Astrocyte of the cerebellum (primary cell): ENCODE measurements at regions not wholly inside any gene's neighbourhood (a gene's known extent, or its start where the extent isn't known, plus 50 kb on each side); places are given as distances from the start of the nearest gene placed in this dataset.

Source experiments
- DNase-seq: peaks from one replicate; pipeline ENCODE4 v3.0.0-alpha.2; 2011; ENCODE audit warnings: low read depth
- H3K4me3 ChIP-seq: 2 replicates; pipeline ENCODE4 v1.5.1; 2011; ENCODE audit warnings: mild to moderate bottlenecking, low read depth, low read length, moderate library complexity
- in situ Hi-C: cut with HindIII; loops from 2 replicates; pipeline ENCODE4 v1.10.0; 2017; ENCODE audit warnings: low sequenced_read_pairs
- TF ChIP-seq, protein P1 (sequence below): IDR thresholded peaks from 2 replicates; pipeline ENCODE4 v1.5.1; 2012; ENCODE audit warnings: low read length, low read depth, moderate library complexity, mild to moderate bottlenecking; ENCODE audit errors: missing control alignments

DNA sequence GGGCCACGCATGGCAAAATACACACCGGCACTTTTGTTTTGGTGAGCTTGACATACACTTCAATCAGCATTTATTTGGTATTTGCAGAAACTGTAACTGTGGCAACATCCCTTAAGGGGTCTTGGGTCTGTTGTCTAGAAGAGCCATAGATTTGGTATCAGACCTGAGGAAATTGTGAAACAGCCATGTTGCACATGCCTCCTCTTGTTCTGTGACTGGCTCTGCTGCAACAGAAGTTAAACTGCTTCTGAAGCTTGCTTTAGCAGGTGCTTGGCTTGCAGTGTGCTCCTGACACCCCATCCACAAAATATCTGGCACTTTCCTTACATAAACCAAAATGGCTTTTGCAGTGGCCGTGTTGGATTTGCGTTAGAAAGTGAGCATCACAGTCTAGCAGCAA lies 247.3 kb downstream of the GATA3 start:
- TF ChIP-seq, protein P1, sequence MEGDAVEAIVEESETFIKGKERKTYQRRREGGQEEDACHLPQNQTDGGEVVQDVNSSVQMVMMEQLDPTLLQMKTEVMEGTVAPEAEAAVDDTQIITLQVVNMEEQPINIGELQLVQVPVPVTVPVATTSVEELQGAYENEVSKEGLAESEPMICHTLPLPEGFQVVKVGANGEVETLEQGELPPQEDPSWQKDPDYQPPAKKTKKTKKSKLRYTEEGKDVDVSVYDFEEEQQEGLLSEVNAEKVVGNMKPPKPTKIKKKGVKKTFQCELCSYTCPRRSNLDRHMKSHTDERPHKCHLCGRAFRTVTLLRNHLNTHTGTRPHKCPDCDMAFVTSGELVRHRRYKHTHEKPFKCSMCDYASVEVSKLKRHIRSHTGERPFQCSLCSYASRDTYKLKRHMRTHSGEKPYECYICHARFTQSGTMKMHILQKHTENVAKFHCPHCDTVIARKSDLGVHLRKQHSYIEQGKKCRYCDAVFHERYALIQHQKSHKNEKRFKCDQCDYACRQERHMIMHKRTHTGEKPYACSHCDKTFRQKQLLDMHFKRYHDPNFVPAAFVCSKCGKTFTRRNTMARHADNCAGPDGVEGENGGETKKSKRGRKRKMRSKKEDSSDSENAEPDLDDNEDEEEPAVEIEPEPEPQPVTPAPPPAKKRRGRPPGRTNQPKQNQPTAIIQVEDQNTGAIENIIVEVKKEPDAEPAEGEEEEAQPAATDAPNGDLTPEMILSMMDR: no peak
- no peak overlapping the region for H3K4me3 ChIP-seq
- in situ Hi-C loops: no loop called here
- DNase-seq: no peak

DNA sequence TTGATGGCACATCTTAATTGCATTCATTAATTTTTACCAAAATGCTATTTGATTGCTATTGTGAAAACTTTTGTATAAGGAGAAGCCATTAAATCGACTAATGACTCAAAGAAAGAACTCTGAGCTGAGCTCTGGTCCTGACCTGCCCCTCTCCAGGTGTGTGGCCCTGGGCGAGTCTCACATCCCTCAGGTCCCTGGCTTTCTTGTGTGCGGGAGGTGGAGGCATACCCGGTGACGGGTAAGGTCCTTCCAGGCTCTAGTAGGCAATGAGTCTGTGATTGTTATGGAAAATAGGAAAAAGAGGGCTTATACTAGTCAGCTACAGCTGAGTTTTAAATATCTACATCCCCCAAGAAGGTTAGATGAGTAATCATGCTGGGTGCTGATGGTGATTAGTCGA lies 248.1 kb downstream of the GATA3 start:
- no peak for DNase-seq
- H3K4me3 ChIP-seq: no peak overlapping the region
- TF ChIP-seq, protein P1: no peak
- in situ Hi-C loops: no loop called here

DNA sequence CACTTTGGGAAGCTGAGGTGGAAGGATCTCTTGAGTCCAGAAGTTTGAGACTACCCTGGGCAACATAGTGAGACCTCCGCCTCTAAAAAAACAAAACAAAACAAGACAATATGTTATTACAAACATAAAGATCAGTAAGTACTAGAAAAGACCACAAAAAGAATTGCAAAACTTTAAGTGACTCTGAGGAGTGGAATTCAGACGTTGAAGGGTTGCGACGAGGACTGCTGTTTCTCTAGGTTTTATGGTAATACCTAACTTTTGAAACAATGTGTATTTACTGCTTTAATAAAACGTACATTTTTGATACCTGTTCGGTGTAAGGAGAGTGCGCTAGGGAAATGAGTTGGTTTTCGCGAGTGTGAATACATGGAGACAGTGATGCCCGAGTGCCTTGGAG lies 250.4 kb downstream of the GATA3 start:
- in situ Hi-C loops: no loop called here
- DNase-seq: no peak

DNA sequence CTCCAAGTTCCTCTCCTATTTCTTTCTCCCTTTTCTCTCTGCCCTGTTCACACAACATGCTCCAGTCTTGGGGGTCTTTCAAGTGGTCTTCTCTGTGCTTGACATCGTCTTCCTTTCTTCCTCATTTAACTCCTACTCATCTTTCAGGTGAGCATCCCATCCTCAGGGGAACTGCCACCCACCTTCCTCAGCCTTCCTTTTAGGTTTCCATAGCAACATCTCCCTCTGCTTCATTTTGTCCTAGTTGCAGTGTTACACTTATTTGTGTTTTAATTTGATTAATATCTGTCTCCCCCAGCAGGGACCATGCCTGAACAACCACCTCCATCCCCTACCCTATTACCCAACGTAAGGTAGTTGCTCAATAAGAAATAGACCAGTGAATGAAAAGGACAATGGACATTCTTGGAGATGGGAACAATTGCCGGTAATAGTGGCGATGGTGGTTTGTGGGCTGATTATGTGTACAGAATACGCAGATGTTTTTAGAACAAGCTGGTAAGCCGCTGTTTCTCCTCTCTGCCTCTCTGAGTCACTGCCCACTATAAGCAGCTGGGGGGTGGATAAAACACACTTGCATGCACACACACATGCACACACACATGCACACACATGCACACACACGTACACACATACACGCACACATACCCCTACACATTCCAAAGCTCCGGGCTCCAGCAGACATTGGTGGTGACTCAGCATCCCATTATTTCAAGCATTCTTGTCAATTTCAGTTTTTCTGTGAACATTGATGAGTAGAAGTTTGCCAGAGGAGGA lies 251.6 kb downstream of the GATA3 start:
- H3K4me3 ChIP-seq: no peak overlapping the region
- no peak for DNase-seq
- TF ChIP-seq, protein P1: no peak
- in situ Hi-C loops: no loop called here

More for the DNA sequence above, 250.4 kb downstream of the GATA3 start:
- no peak overlapping the region for H3K4me3 ChIP-seq
- TF ChIP-seq, protein P1: no peak

DNA sequence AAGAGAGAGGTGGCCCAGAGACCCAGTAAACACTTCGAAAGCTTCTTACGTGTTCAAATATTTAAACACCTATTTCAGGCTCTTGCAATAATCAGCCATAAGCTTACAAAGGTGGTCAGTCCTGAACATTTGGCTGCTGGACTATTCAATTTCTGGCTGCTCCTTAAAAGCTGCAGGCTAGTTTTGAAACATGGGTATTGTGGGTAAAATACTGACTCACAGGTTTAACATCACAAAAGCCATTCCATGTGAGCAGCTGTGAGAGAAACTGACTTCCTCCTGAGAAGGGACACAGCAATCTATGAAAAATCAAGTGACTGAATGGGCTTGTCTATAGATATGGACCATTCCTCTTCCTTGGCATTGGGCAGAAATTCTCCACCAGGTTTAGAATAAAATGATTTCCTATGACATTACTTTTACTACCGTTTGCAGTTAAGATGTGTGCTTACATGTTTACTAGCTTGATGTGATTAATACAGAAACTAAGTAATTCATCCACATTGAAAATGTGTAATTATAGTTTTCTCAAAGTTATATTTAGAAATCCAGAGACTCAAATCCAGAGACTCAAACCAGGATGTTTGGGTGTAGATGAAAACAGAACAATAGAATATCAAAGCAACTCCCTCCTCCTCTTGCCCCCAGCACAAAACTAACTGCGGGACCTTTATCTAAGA lies 252.3 kb downstream of the GATA3 start:
- TF ChIP-seq, protein P1: no peak
- in situ Hi-C loops: no loop called here
- H3K4me3 ChIP-seq: no peak overlapping the region
- no peak for DNase-seq

DNA sequence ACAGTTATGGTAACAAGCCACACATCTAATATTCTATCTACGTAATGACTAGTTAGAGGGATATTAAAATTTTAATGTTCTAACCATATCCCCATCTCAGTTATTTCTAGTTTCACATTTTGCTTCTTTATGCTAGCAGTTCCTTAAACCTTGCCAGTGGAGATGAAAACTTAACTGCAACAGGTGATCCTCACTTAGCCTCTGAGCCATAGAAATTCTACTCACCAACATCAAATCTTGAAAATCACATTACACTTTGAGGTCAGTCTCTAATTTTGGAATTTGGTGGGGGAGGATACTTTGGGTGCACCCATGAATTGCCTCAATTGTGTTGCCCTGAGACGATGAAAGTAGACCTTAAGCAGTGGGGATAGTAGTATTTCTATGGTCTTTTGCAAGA lies 256.4 kb downstream of the GATA3 start:
- in situ Hi-C loops: no loop called here
- TF ChIP-seq, protein P1: no peak
- no peak overlapping the region for H3K4me3 ChIP-seq
- DNase-seq: no peak
